ENCODE measurements at regions not wholly inside any gene's neighbourhood (a gene's known extent, or its start where the extent isn't known, plus 50 kb on each side); places are given as distances from the start of the nearest gene placed in this dataset.

- Histone ChIP-seq H3K9me3 (ENCODE audit: control insufficient read depth, low read length) (no peaks in the 10 kb centered on the region), H3K27ac (ENCODE audit: low read length) (no peak overlapping the region), H3K4me1 (ENCODE audit: control insufficient read depth, insufficient read depth, low read length) (no peaks in the 10 kb centered on the region), H3K27me3 (ENCODE audit: control insufficient read depth, insufficient read depth) (no peaks in the 10 kb centered on the region), H3K4me3 (ENCODE audit: low read length) (no peak overlapping the region)
- DNase-seq (no peak), ATAC-seq (no peak)
- WGBS: 93% methylated on average over 1 of the region's 1 CpG
- intact Hi-C loops (cut with DNase I): no loop called here
Measured at GRCh38 chr4:108325561-108325960, 156.8 kb upstream of the LEF1 start.

GRCh38 chr4:108324450-108324849 lies 155.7 kb upstream of the LEF1 start:
- 46% methylated on average over 1 of the region's 1 CpG for WGBS
- Histone ChIP-seq H3K9me3 (ENCODE audit: control insufficient read depth, low read length) (no peaks in the 10 kb centered on the region), H3K4me1 (ENCODE audit: control insufficient read depth, insufficient read depth, low read length) (no peaks in the 10 kb centered on the region), H3K4me3 (ENCODE audit: low read length) (no peak overlapping the region), H3K27me3 (ENCODE audit: control insufficient read depth, insufficient read depth) (no peaks in the 10 kb centered on the region), H3K27ac (ENCODE audit: low read length) (no peak overlapping the region)
- ATAC-seq (peak in 1 of 2 donors; percentile 52), DNase-seq (no peak)
- intact Hi-C loops (cut with DNase I): no loop called here

GRCh38 chr4:108322497-108322896 lies 153.8 kb upstream of the LEF1 start:
- WGBS: 89% methylated on average over 4 of the region's 4 CpGs
- Histone ChIP-seq H3K4me1 (ENCODE audit: control insufficient read depth, insufficient read depth, low read length) (no peaks in the 10 kb centered on the region), H3K4me3 (ENCODE audit: low read length) (no peak overlapping the region), H3K27ac (ENCODE audit: low read length) (no peak overlapping the region), H3K9me3 (ENCODE audit: control insufficient read depth, low read length) (no peaks in the 10 kb centered on the region), H3K27me3 (ENCODE audit: control insufficient read depth, insufficient read depth) (no peaks in the 10 kb centered on the region)
- intact Hi-C loops (cut with DNase I): no loop called here
- ATAC-seq (no peak), DNase-seq (no peak)

GRCh38 chr4:108320061-108320460 lies 151.3 kb upstream of the LEF1 start:
- Histone ChIP-seq H3K4me1 (ENCODE audit: control insufficient read depth, insufficient read depth, low read length) (no peaks in the 10 kb centered on the region), H3K27me3 (ENCODE audit: control insufficient read depth, insufficient read depth) (no peaks in the 10 kb centered on the region), H3K27ac (ENCODE audit: low read length) (no peak overlapping the region), H3K4me3 (ENCODE audit: low read length) (no peak overlapping the region), H3K9me3 (ENCODE audit: control insufficient read depth, low read length) (no peaks in the 10 kb centered on the region)
- ATAC-seq (no peak), DNase-seq (no peak)
- intact Hi-C loops (cut with DNase I): no loop called here
- WGBS: 31% methylated on average over 1 of the region's 1 CpG

DNA sequence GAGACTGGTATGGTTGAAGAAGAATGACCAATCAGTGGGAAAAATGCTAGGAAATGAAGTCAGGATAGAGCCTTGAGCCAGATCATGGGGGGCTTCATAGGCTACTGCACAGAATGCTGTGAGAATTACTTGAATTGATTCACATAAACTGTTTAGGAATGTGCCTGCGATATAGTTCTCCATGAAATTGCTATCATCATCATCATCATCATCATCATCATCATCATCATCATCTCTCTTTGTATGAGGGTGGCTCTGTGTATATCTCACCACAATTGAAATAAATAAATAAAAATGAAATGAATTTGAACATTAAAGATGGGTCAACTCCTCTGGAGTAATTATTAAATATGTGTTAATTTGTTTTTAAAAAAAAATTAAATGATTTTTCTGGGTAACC lies 148.6 kb upstream of the LEF1 start:
- Histone ChIP-seq H3K9me3 (ENCODE audit: control insufficient read depth, low read length) (no peaks in the 10 kb centered on the region), H3K27ac (ENCODE audit: low read length) (no peak overlapping the region), H3K4me1 (ENCODE audit: control insufficient read depth, insufficient read depth, low read length) (no peaks in the 10 kb centered on the region), H3K27me3 (ENCODE audit: control insufficient read depth, insufficient read depth) (no peaks in the 10 kb centered on the region), H3K4me3 (ENCODE audit: low read length) (no peak overlapping the region)
- 96% methylated on average over 1 of the region's 1 CpG for WGBS
- DNase-seq (no peak), ATAC-seq (no peak)
- intact Hi-C loops (cut with DNase I): no loop called here

- Histone ChIP-seq H3K4me1 (ENCODE audit: control insufficient read depth, insufficient read depth, low read length) (no peaks in the 10 kb centered on the region), H3K27ac (ENCODE audit: low read length) (no peak overlapping the region), H3K4me3 (ENCODE audit: low read length) (no peak overlapping the region), H3K9me3 (ENCODE audit: control insufficient read depth, low read length) (no peaks in the 10 kb centered on the region), H3K27me3 (ENCODE audit: control insufficient read depth, insufficient read depth) (no peaks in the 10 kb centered on the region)
- no peak for DNase-seq
- ATAC-seq: no peak
- WGBS: 86% methylated on average over 3 of the region's 3 CpGs
- intact Hi-C loops (cut with DNase I): no loop called here
Measured at GRCh38 chr4:108315694-108316093, 147.0 kb upstream of the LEF1 start.

GRCh38 chr4:108314900-108315589 lies 146.3 kb upstream of the LEF1 start:
- ATAC-seq: no peak

GRCh38 chr4:108313546-108314339 lies 145.0 kb upstream of the LEF1 start:
- no peak for DNase-seq
- ATAC-seq: no peak
- Histone ChIP-seq H3K27ac (ENCODE audit: low read length) (no peak overlapping the region), H3K9me3 (ENCODE audit: control insufficient read depth, low read length) (no peaks in the 10 kb centered on the region), H3K4me1 (ENCODE audit: control insufficient read depth, insufficient read depth, low read length) (no peaks in the 10 kb centered on the region), H3K4me3 (ENCODE audit: low read length) (no peak overlapping the region), H3K27me3 (ENCODE audit: control insufficient read depth, insufficient read depth) (no peaks in the 10 kb centered on the region)
- intact Hi-C loops (cut with DNase I): no loop called here
- 80% methylated on average over 5 of the region's 5 CpGs for WGBS

More at GRCh38 chr4:108314900-108315589, 146.3 kb upstream of the LEF1 start:
- no peak overlapping the region for H3K4me3 ChIP-seq (ENCODE audit: low read length)
- H3K27me3 ChIP-seq (ENCODE audit: control insufficient read depth, insufficient read depth): no peaks in the 10 kb centered on the region
- no peaks in the 10 kb centered on the region for H3K4me1 ChIP-seq (ENCODE audit: control insufficient read depth, insufficient read depth, low read length)
- intact Hi-C loops (cut with DNase I): no loop called here
- no peak overlapping the region for H3K27ac ChIP-seq (ENCODE audit: low read length)
- WGBS: 79% methylated on average over 8 of the region's 8 CpGs
- DNase-seq: no peak
- no peaks in the 10 kb centered on the region for H3K9me3 ChIP-seq (ENCODE audit: control insufficient read depth, low read length)

GRCh38 chr4:108311313-108311712 lies 142.6 kb upstream of the LEF1 start:
- no peak for ATAC-seq
- DNase-seq: no peak
- WGBS: 86% methylated on average over 1 of the region's 1 CpG
- intact Hi-C loops (cut with DNase I): no loop called here
- Histone ChIP-seq H3K4me3 (ENCODE audit: low read length) (no peak overlapping the region), H3K9me3 (ENCODE audit: control insufficient read depth, low read length) (no peaks in the 10 kb centered on the region), H3K4me1 (ENCODE audit: control insufficient read depth, insufficient read depth, low read length) (no peaks in the 10 kb centered on the region), H3K27me3 (ENCODE audit: control insufficient read depth, insufficient read depth) (no peaks in the 10 kb centered on the region), H3K27ac (ENCODE audit: low read length) (no peak overlapping the region)

DNA sequence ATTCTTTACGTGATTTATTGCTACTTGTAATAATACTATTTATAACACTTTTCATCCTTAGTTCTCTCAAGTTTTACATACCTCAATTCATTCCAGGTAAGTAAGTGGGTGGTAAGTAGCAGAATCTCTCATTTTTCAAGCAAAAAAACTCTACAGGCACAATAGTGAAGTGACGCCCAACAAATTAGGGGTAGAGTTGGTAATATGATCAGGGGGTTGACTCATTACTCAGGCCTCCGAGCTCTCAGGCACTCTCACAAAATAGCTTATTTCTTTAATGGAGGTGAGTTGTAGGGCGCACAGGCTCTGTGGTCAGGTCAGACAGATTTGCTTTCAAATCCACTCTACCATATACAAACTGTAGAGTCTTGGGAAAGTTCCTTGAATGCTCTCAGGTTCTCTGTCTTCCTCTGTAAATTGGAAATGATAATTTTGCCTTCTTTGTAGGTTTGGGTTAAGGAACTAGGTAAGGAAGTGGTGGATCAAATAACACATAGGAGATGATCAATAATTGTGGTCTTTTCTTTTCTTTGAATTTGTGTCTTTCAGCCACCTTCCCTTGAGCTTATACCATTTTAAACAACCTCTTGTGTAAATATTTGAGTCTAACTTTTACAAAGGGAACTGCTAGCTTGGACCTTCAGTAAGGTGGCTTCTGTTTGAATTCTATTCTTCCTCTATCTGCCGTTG lies 134.9 kb upstream of the LEF1 start:
- no peaks in the 10 kb centered on the region for H3K27me3 ChIP-seq (ENCODE audit: control insufficient read depth, insufficient read depth)
- no peak overlapping the region for H3K4me3 ChIP-seq (ENCODE audit: low read length)
- intact Hi-C loops (cut with DNase I): no loop called here
- WGBS: 82% methylated on average over 5 of the region's 5 CpGs
- H3K9me3 ChIP-seq (ENCODE audit: control insufficient read depth, low read length): no peaks in the 10 kb centered on the region
- no peak overlapping the region for H3K27ac ChIP-seq (ENCODE audit: low read length)
- ATAC-seq: no peak
- no peaks in the 10 kb centered on the region for H3K4me1 ChIP-seq (ENCODE audit: control insufficient read depth, insufficient read depth, low read length)
- no peak for DNase-seq

GRCh38 chr4:108301545-108302251 lies 133.0 kb upstream of the LEF1 start:
- no peaks in the 10 kb centered on the region for H3K4me1 ChIP-seq (ENCODE audit: control insufficient read depth, insufficient read depth, low read length)
- H3K27me3 ChIP-seq (ENCODE audit: control insufficient read depth, insufficient read depth): no peaks in the 10 kb centered on the region
- no peaks in the 10 kb centered on the region for H3K9me3 ChIP-seq (ENCODE audit: control insufficient read depth, low read length)
- H3K27ac ChIP-seq (ENCODE audit: low read length): no peak overlapping the region
- no peak overlapping the region for H3K4me3 ChIP-seq (ENCODE audit: low read length)
- no peak for DNase-seq
- intact Hi-C loops (cut with DNase I): no loop called here
- 12% methylated on average over 1 of the region's 1 CpG for WGBS
- no peak for ATAC-seq

Measured in right cardiac atrium (tissue), 5 donors.